ENCODE measurements at regions not wholly inside any gene's neighbourhood (a gene's known extent, or its start where the extent isn't known, plus 50 kb on each side); places are given as distances from the start of the nearest gene placed in this dataset.
"Not testable (repeated sequence)": the region's sequence is repeated elsewhere in the genome, so short reads cannot be mapped to it uniquely, and the experiment has no call there.

GRCh38 chr14:106393742-106394141, 867.4 kb downstream of the TMEM121 start:
- no peak for DNase-seq (ENCODE audit: extremely low read depth, low read depth)
- no peak overlapping the region for H3K4me3 ChIP-seq (replicated peaks; ENCODE audit: low read depth, low read length)
- no peak for TF ChIP-seq CTCF (IDR thresholded peaks at IDR 0.05; ENCODE audit: low read depth, low read length, missing control alignments)

- no peak for TF ChIP-seq CTCF (IDR thresholded peaks at IDR 0.05; ENCODE audit: low read depth, low read length, missing control alignments)
- no peak for DNase-seq (ENCODE audit: extremely low read depth, low read depth)
- no peak overlapping the region for H3K4me3 ChIP-seq (replicated peaks; ENCODE audit: low read depth, low read length)
Observed at GRCh38 chr14:106395456-106396050, 869.2 kb downstream of the TMEM121 start.

GRCh38 chr14:106396999-106397398, 870.6 kb downstream of the TMEM121 start:
- TF ChIP-seq CTCF (IDR thresholded peaks at IDR 0.05; ENCODE audit: low read depth, low read length, missing control alignments), result no peak
- no peak for DNase-seq (ENCODE audit: extremely low read depth, low read depth)
- no peak overlapping the region for H3K4me3 ChIP-seq (replicated peaks; ENCODE audit: low read depth, low read length)

GRCh38 chr14:106398931-106399331, 872.5 kb downstream of the TMEM121 start:
- DNase-seq (ENCODE audit: extremely low read depth, low read depth); H3K4me3 ChIP-seq (replicated peaks; ENCODE audit: low read depth, low read length): not testable (repeated sequence)

- not testable (repeated sequence) for DNase-seq (ENCODE audit: extremely low read depth, low read depth); H3K4me3 ChIP-seq (replicated peaks; ENCODE audit: low read depth, low read length)
Observed at GRCh38 chr14:106401316-106401715, 874.9 kb downstream of the TMEM121 start.

- not testable (repeated sequence) for H3K4me3 ChIP-seq (replicated peaks; ENCODE audit: low read depth, low read length); DNase-seq (ENCODE audit: extremely low read depth, low read depth)
Observed at GRCh38 chr14:106410229-106410628, 883.8 kb downstream of the TMEM121 start.

- no peak for DNase-seq (ENCODE audit: extremely low read depth, low read depth)
- TF ChIP-seq CTCF (IDR thresholded peaks at IDR 0.05; ENCODE audit: low read depth, low read length, missing control alignments), result no peak
- H3K4me3 ChIP-seq (replicated peaks; ENCODE audit: low read depth, low read length), result no peak overlapping the region
Observed at GRCh38 chr14:106414464-106414863, 888.1 kb downstream of the TMEM121 start.

GRCh38 chr14:106417224-106418049, 891.1 kb downstream of the TMEM121 start:
- TF ChIP-seq CTCF (IDR thresholded peaks at IDR 0.05; ENCODE audit: low read depth, low read length, missing control alignments), result peak; percentile 66
- no peak for DNase-seq (ENCODE audit: extremely low read depth, low read depth)
- H3K4me3 ChIP-seq (replicated peaks; ENCODE audit: low read depth, low read length), result no peak overlapping the region

All from HFF-Myc (cell line).